Psoas muscle (tissue), 7 donors: ENCODE measurements at regions not wholly inside any gene's neighbourhood (a gene's known extent, or its start where the extent isn't known, plus 50 kb on each side); places are given as distances from the start of the nearest gene placed in this dataset.

Experiments used
- ATAC-seq, 4 donors: fragments of 200-7000 bp; cut with Tn5 transposase; one replicate each; pipeline ENCODE4 v1.9.1; 2020; ENCODE audit warnings: moderate library complexity in 3 of 4, mild to moderate bottlenecking in 2 of 4
- DNase-seq, 2 donors: peaks; one replicate each; pipeline ENCODE4 v3.0.0-alpha.2; 2020
- H3K27ac ChIP-seq: fragments of 200-600 bp; one replicate; pipeline ENCODE4 v1.8.0; 2022
- H3K27me3 ChIP-seq, 3 donors: fragments of 200-600 bp in 1 of 3; one replicate each; pipeline versions ENCODE4 v1.6.1 to v1.8.0; 2013 to 2022; ENCODE audit warnings: low read length in 2 of 3, mild to moderate bottlenecking in 2 of 3, moderate library complexity in 1 of 3; ENCODE audit not compliant: insufficient read depth in 3 of 3
- H3K36me3 ChIP-seq, 2 donors: fragments of 200-600 bp in 1 of 2; one replicate each; pipeline versions ENCODE4 v1.6.1 to v1.8.0; 2013 to 2022; ENCODE audit warnings: low read depth in 1 of 2, mild to moderate bottlenecking in 1 of 2, moderate library complexity in 1 of 2; ENCODE audit not compliant: insufficient read depth in 1 of 2
- H3K4me1 ChIP-seq: fragments of 200-600 bp; one replicate; pipeline ENCODE4 v1.8.0; 2022
- H3K4me3 ChIP-seq: fragments of 200-600 bp; one replicate; pipeline ENCODE4 v1.8.0; 2022; ENCODE audit warnings: mild to moderate bottlenecking
- H3K9me3 ChIP-seq: fragments of 200-600 bp; one replicate; pipeline ENCODE4 v1.8.0; 2022
- CTCF ChIP-seq: fragments of 200-600 bp; IDR thresholded peaks from one replicate; pipeline ENCODE4 v1.8.0; 2022; ENCODE audit warnings: antibody characterized with exemption
- WGBS, 3 donors: extraction: QIAGEN DNeasy Blood & Tissue Kit; methylation state at CpG; one replicate each; pipeline versions ENCODE4 v1.1.6 to v1.1.7; 2013; 5-methylcytosine and 5-hydroxymethylcytosine counted together
- intact Hi-C, 2 donors: fragments of 100-400 bp; cut with DNase I; formaldehyde crosslinking; loops; one replicate each; pipeline versions ENCODE4 v1.11.0 to v1.14.2; 2022
- donor health status: healthy with polysubstance abuse.
- donor health status: DM: no; HTN: no; CAD: no; lungs with moderate emphysema.
- donor health status: Bipolar disorder and iron deficiency.
- donor health status: healthy.
- donor health status: DM: yes; HTN: yes; CAD: no.
- donor health status: DM: no; HTN: no; CAD: no.
- donor health status: DM: yes; HTN: yes; CAD: no.

- H3K27ac ChIP-seq, result no peak overlapping the region
- H3K9me3 ChIP-seq, result no peaks in the 10 kb centered on the region
- no peaks in the 10 kb centered on the region for H3K4me1 ChIP-seq
- ATAC-seq, result no peak
- no peaks in the 10 kb centered on the region for H3K36me3 ChIP-seq
- no peak for TF ChIP-seq CTCF
- no peak for DNase-seq
- H3K4me3 ChIP-seq, result no peak overlapping the region
- H3K27me3 ChIP-seq, result no peaks in the 10 kb centered on the region
- intact Hi-C loops, result no loop called here
- 76 to 78% (median 77%) methylated on average over 5 of the region's 5 CpGs for WGBS, 3 donors
Observed at GRCh38 chr4:27152703-27153102, 292.1 kb downstream of the STIM2 start.

DNA sequence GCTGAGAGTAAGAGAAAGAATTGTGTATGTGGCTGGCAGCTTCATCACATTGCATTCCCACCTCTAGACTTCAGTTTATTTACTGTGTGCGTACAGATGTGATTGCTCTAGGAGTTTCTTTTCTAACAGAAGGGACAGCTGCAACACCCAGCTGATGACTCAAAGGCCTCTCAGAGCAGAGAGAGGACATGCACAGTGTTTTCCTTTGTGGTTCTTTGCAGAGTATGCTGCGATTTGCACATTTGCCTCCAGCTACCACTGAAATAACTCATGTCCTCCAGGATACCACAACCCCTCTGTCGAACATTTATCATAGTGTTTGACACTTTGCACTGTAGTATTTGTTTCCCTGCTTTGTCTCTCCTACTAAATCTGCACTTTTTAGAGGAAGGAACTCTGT, 294.1 kb downstream of the STIM2 start:
- WGBS, 3 donors, result 11 to 21% (median 21%) methylated on average over 3 of the region's 3 CpGs
- intact Hi-C loops, result no loop called here

GRCh38 chr4:27161191-27161590, 300.6 kb downstream of the STIM2 start:
- Histone ChIP-seq H3K36me3 (no peaks in the 10 kb centered on the region), H3K9me3 (no peaks in the 10 kb centered on the region), H3K4me3 (no peak overlapping the region), H3K27me3 (no peaks in the 10 kb centered on the region), H3K4me1 (no peaks in the 10 kb centered on the region), H3K27ac (no peak overlapping the region)
- ATAC-seq (no peak), DNase-seq (no peak)
- 86 to 88% (median 87%) methylated on average over 4 of the region's 4 CpGs for WGBS, 3 donors
- intact Hi-C loops, result no loop called here
- TF ChIP-seq CTCF, result no peak

More for the DNA sequence above, 294.1 kb downstream of the STIM2 start:
- DNase-seq, result no peak
- no peaks in the 10 kb centered on the region for H3K36me3 ChIP-seq
- TF ChIP-seq CTCF, result no peak
- no peak overlapping the region for H3K27ac ChIP-seq
- H3K4me3 ChIP-seq, result no peak overlapping the region
- H3K4me1 ChIP-seq, result no peaks in the 10 kb centered on the region
- H3K9me3 ChIP-seq, result no peaks in the 10 kb centered on the region
- no peak for ATAC-seq
- H3K27me3 ChIP-seq, result no peaks in the 10 kb centered on the region

GRCh38 chr4:27168783-27169182, 308.1 kb downstream of the STIM2 start:
- ATAC-seq, result no peak
- no peaks in the 10 kb centered on the region for H3K27me3 ChIP-seq
- no peak overlapping the region for H3K27ac ChIP-seq
- no peak for TF ChIP-seq CTCF
- intact Hi-C loops, result no loop called here
- no peak overlapping the region for H3K4me3 ChIP-seq
- WGBS, 3 donors, result 95 to 99% (median 97%) methylated on average over 1 of the region's 1 CpG
- no peaks in the 10 kb centered on the region for H3K9me3 ChIP-seq
- DNase-seq, result no peak
- no peaks in the 10 kb centered on the region for H3K4me1 ChIP-seq
- no peaks in the 10 kb centered on the region for H3K36me3 ChIP-seq

DNA sequence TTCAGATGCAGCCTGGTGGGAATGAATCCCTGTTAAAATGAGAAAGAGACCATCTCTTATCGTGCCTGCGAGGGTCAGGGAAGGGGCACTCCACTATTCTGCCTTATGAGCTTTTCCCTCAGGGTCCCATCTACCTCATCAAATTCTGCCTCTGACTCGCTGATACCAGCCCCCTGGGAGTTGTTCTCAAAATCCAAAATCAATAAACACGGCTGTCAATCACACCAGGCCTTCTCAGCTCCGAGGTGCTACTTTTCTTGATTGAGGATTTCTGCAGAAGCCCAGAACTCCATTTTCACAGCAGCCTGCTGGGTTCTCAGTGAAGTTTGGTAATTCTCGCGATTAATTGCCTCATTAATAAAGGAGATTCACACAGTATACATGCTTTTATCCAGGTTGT, 312.6 kb downstream of the STIM2 start:
- intact Hi-C loops, result no loop called here
- Histone ChIP-seq H3K27ac (no peak overlapping the region), H3K9me3 (no peaks in the 10 kb centered on the region), H3K4me1 (no peaks in the 10 kb centered on the region), H3K36me3 (no peaks in the 10 kb centered on the region), H3K4me3 (no peak overlapping the region), H3K27me3 (no peaks in the 10 kb centered on the region)
- DNase-seq (no peak), ATAC-seq (no peak)
- 71 to 74% (median 73%) methylated on average over 7 of the region's 7 CpGs for WGBS, 3 donors
- no peak for TF ChIP-seq CTCF
